IPS-18a (cell line): ENCODE measurements at regions not wholly inside any gene's neighbourhood (a gene's known extent, or its start where the extent isn't known, plus 50 kb on each side); places are given as distances from the start of the nearest gene placed in this dataset.
"Not testable (repeated sequence)": the region's sequence is repeated elsewhere in the genome, so short reads cannot be mapped to it uniquely, and the experiment has no call there.

Experiments
- H3K27ac ChIP-seq: one replicate; pipeline ENCODE4 v1.5.1; 2013; ENCODE audit warnings: low read length
- H3K27me3 ChIP-seq: one replicate; pipeline ENCODE4 v1.6.1; 2013; ENCODE audit warnings: mild to moderate bottlenecking, low read length; ENCODE audit not compliant: control insufficient read depth, insufficient read depth
- H3K36me3 ChIP-seq: one replicate; pipeline ENCODE4 v1.6.1; 2013; ENCODE audit warnings: low read depth, low read length; ENCODE audit not compliant: control insufficient read depth
- H3K4me1 ChIP-seq: one replicate; pipeline ENCODE4 v1.6.1; 2013; ENCODE audit warnings: low read depth, low read length; ENCODE audit not compliant: control insufficient read depth
- H3K4me3 ChIP-seq: one replicate; pipeline ENCODE4 v1.5.1; 2013; ENCODE audit warnings: low read length
- H3K9ac ChIP-seq: one replicate; pipeline ENCODE4 v1.6.1; 2013; ENCODE audit warnings: mild to moderate bottlenecking, low read length, moderate library complexity
- H3K9me3 ChIP-seq: one replicate; pipeline ENCODE4 v1.6.1; 2013; ENCODE audit warnings: low read depth, low read length; ENCODE audit not compliant: control insufficient read depth

DNA sequence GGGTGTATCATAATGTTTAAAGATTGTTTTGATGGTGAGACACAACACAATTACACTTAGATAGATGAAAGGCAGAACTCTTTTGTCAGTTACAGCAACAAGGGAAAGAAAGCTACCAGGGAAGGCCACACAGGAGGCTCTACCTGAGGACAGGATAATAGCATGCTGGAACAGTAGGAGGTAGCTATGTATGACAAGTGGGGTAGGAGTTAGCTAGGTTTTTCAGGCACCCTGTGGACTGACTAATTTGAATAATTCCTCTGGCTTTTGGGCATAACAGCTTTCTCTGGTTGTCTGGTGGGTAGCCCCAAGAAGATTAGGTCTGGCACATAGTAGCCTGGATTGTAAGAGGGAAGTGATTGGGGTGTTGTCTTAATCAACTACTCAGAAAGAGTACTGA, 475.4 kb upstream of the CHORDC1 start:
- Histone ChIP-seq H3K9me3 (no peaks in the 10 kb centered on the region), H3K4me1 (peaks cover 12% of the 10 kb centered on the region), H3K4me3 (no peak overlapping the region), H3K9ac (no peak overlapping the region), H3K27me3 (no peaks in the 10 kb centered on the region), H3K36me3 (no peaks in the 10 kb centered on the region), H3K27ac (no peak overlapping the region)

DNA sequence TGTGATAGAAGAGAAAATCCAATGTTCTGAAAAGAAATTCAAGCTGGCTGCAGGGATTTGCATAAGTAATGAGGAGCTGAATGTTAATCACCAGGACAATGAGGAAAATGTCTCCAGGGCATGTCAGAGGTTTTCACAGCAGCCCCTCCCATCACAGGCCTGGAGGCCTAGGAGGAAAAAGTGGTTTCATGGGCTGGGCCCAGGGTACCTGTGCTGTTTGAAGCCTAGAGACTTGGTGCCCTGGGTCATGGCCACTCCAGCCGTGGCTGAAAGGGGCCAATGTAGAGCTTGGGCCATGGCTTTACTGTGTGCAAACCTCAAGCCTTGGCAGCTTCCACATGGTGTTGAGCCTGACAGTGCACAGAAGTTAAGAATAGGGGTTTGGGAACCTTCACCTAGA, 452.6 kb upstream of the CHORDC1 start:
- not testable (repeated sequence) for H3K4me1 ChIP-seq

DNA sequence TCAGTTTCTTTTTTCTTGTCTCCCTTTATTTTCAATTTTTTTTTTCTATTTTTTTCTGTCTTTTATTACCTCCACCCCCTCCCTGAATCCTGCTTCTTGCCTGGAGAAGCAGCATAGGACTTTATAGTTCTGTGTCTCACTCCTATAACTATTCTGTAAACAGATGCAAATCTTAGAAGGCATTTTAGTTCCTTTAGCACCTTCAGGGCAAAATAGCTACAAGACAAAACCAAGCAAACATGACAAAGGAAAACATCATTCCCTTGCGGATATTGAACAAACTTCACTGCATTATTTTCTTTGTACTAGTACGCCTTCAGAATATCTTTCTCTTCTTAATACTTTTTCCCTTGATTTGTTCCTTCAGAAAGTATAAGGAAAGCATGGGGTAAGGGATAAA, 446.2 kb upstream of the CHORDC1 start:
- H3K4me1 ChIP-seq = no peaks in the 10 kb centered on the region
- H3K27me3 ChIP-seq = no peaks in the 10 kb centered on the region
- no peaks in the 10 kb centered on the region for H3K36me3 ChIP-seq
- no peak overlapping the region for H3K9ac ChIP-seq
- H3K27ac ChIP-seq = no peak overlapping the region
- no peaks in the 10 kb centered on the region for H3K9me3 ChIP-seq
- H3K4me3 ChIP-seq = no peak overlapping the region

More for the DNA sequence above, 452.6 kb upstream of the CHORDC1 start:
- H3K9ac ChIP-seq, H3K4me3 ChIP-seq, H3K27me3 ChIP-seq, H3K36me3 ChIP-seq, H3K27ac ChIP-seq, H3K9me3 ChIP-seq: not testable (repeated sequence)

DNA sequence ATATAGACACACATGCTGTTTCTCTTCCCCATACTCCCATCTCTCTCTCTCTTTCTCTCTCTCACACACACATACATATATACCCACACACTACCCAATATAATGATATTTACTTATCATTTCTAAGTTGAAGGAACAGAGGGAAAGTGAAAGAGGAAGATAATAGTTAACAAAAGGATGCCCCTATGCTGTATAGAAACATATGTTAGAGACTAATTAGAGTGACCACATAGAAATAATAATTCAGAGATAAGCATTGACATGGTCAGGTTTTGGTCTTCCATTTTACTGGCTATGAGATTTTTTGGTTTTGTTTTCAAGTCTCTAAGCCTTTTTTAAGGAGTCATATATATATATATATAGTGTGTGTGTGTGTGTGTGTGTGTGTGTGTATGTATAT, 445.7 kb upstream of the CHORDC1 start:
- H3K4me3 ChIP-seq = no peak overlapping the region
- H3K27me3 ChIP-seq = no peaks in the 10 kb centered on the region
- no peaks in the 10 kb centered on the region for H3K4me1 ChIP-seq
- no peaks in the 10 kb centered on the region for H3K9me3 ChIP-seq
- no peak overlapping the region for H3K27ac ChIP-seq
- no peak overlapping the region for H3K9ac ChIP-seq
- H3K36me3 ChIP-seq = no peaks in the 10 kb centered on the region

DNA sequence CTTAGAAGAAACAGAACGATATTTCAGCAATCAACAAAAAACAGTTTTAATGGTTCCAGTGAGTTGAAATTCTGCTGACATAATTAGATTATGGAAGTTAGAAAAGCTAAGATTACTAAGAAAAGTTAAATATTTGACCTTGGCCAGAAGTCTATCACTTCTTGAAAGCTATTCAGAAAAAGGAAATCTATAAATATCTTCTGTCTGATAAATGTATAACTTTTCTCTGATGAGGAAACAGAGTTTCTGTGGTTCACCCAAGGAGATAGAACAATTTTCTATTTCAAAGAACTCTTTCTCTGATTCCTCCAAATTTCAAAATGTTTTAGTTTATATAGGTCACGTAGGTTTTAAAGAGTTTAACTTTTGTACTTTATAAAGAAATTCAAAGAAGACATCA, 438.4 kb upstream of the CHORDC1 start:
- H3K9ac ChIP-seq = no peak overlapping the region
- no peaks in the 10 kb centered on the region for H3K27me3 ChIP-seq
- H3K27ac ChIP-seq = no peak overlapping the region

DNA sequence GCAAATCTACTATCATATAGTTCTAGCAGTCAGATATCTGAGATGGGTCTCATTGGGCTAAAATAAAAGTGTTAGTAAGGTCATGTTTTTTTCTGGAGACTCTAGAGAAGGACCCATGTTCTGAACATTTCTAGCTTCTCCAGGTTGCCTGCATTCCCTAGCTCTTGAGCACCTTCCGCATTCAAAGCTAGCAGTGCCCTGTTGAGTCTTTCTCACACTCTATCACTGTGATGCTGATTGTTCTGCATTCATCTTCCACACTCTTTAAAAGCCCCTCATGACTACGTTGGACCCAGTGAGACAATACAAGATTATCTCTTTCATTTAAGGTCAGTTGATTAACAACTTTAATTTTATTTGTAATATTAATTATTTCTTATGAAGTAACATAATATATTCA, 433.3 kb upstream of the CHORDC1 start:
- Histone ChIP-seq H3K9ac (no peak overlapping the region), H3K27me3 (no peaks in the 10 kb centered on the region), H3K9me3 (no peaks in the 10 kb centered on the region), H3K4me3 (no peak overlapping the region), H3K27ac (no peak overlapping the region), H3K36me3 (no peaks in the 10 kb centered on the region), H3K4me1 (no peaks in the 10 kb centered on the region)

More for the DNA sequence above, 438.4 kb upstream of the CHORDC1 start:
- H3K4me3 ChIP-seq = no peak overlapping the region
- no peaks in the 10 kb centered on the region for H3K4me1 ChIP-seq
- no peaks in the 10 kb centered on the region for H3K9me3 ChIP-seq
- no peaks in the 10 kb centered on the region for H3K36me3 ChIP-seq

DNA sequence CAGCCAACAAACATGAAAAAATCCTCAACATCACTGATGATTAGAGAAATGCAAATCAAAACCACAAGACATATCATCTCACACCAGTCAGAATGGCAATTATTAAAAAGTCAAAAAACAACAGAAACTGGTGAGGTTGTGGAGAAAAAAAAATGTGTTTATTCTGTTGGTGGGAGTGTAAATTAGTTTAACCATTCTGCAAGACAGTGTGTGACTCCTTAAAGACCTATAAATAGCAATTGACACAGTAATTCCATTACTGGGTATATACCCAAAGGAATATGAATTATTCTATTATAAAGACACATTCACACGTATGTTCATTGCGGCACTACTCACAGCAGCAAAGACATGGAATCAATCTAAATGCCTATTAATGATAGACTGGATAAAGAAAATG, 427.3 kb upstream of the CHORDC1 start:
- Histone ChIP-seq H3K27me3 (no peaks in the 10 kb centered on the region), H3K4me3 (no peak overlapping the region), H3K9me3 (no peaks in the 10 kb centered on the region), H3K27ac (no peak overlapping the region), H3K9ac (no peak overlapping the region), H3K4me1 (no peaks in the 10 kb centered on the region), H3K36me3 (no peaks in the 10 kb centered on the region)

DNA sequence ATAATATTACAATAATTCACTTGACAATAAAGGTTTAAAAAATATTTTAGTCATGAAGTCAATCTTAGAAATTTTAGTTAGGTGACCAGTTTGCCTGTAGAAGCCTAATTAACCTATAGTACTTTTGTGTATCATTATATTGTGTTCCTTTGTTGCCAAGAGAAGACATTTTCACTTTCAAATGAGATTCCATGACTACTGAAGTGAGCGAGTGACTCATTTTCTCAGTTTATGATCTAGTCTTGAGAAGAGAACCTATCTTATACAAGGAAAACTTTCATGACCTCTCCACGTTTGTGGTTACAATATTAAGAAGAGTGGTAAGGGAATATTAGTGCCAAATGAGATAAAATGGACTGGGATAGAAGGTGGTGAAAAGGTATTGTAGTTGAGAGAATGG, 423.9 kb upstream of the CHORDC1 start:
- Histone ChIP-seq H3K27ac (no peak overlapping the region), H3K4me1 (no peaks in the 10 kb centered on the region), H3K27me3 (no peaks in the 10 kb centered on the region), H3K9me3 (no peaks in the 10 kb centered on the region), H3K36me3 (no peaks in the 10 kb centered on the region), H3K9ac (no peak overlapping the region), H3K4me3 (no peak overlapping the region)

DNA sequence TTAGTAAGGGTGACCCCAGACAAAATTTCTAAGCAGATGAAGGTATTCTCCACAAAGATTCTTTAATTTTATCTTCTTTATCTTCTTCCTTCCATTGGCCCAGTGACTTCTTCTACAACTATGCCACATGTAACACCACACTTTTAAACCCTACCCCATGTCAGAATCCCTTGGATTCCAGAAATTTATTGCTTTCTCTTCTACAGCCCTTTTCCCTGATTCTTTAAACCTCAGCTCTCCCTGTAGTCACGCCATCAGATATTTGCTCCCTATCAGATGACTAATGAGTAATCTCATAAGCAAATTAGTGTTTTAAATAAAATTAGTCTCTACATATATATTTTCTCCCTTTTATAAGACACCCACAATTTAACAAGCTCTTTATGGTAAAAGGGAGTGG, 423.4 kb upstream of the CHORDC1 start:
- Histone ChIP-seq H3K4me1 (no peaks in the 10 kb centered on the region), H3K27me3 (no peaks in the 10 kb centered on the region), H3K9ac (no peak overlapping the region), H3K36me3 (no peaks in the 10 kb centered on the region), H3K9me3 (no peaks in the 10 kb centered on the region), H3K4me3 (no peak overlapping the region), H3K27ac (no peak overlapping the region)

DNA sequence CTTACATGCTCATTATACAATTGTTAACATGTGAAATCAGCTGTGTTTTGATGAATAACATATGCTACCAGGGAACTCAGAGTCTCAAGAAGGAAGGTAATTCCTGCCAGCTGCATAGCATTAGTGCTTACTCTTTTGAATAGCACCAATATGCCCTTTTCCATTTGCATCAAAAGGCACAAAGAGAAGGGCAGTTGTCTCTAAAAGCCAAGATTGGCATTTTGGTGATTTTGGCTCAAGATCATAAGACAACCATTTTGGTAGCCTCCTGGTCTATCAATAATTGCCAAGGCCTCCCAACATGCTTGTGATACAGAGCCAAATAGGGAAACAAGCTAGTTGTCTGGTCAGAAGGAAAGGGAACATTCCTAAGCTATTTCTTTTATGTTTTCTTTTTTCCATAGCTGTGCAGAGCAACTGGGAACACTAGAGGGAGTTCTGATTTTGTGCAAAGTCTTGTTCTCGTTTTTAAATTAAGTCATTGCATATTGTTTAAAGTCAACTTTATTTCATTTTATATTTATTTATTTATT, 416.7 kb upstream of the CHORDC1 start:
- no peaks in the 10 kb centered on the region for H3K27me3 ChIP-seq
- H3K4me3 ChIP-seq = no peak overlapping the region
- H3K9me3 ChIP-seq = no peaks in the 10 kb centered on the region
- no peaks in the 10 kb centered on the region for H3K36me3 ChIP-seq
- H3K9ac ChIP-seq = no peak overlapping the region
- no peak overlapping the region for H3K27ac ChIP-seq
- peaks cover 3% of the 10 kb centered on the region for H3K4me1 ChIP-seq

DNA sequence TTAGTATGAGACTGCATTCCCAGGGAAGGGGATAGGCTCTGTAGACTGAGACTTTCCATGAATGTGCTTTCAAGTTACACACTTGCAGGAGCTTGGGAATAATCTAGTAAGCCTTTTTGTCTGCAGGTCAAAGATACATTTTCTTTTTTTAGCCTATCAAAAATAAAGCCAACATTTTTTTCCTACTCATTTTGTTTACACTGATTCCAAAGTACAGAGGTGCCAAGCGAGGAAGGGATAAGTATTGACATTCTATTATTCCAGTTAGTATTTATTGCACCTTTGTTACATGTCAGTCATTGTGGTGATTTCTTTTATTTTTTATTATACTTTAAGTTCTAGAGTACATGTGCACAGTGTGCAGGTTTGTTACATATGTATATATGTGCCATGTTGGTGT, 413.0 kb upstream of the CHORDC1 start:
- H3K9me3 ChIP-seq = no peaks in the 10 kb centered on the region
- H3K27ac ChIP-seq = no peak overlapping the region
- H3K4me1 ChIP-seq = peaks cover 3% of the 10 kb centered on the region
- H3K36me3 ChIP-seq = no peaks in the 10 kb centered on the region
- no peaks in the 10 kb centered on the region for H3K27me3 ChIP-seq
- no peak overlapping the region for H3K9ac ChIP-seq
- H3K4me3 ChIP-seq = no peak overlapping the region

DNA sequence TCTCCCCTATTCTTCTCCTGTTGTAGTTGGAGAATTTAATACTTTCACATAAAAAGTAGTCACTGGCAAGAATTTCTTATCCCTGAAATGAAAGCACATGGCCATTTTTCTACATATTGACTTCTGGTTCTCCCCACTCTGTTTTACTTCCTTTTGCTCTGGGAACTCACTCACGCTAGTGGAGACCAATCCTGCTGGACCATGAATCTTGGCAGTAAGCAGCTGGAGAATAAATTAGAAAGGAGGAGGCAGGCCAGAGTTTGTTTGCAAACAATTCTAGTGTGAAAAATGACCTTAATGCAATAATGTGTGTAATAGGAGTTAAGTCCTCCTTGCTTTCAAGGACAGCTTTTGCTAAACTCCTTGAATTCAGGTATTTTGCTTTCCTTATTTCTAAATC, 412.3 kb upstream of the CHORDC1 start:
- Histone ChIP-seq H3K27me3 (no peaks in the 10 kb centered on the region), H3K9me3 (no peaks in the 10 kb centered on the region), H3K4me3 (no peak overlapping the region), H3K36me3 (no peaks in the 10 kb centered on the region), H3K27ac (no peak overlapping the region), H3K4me1 (peaks cover 3% of the 10 kb centered on the region), H3K9ac (no peak overlapping the region)
